Activated CD4-positive, alpha-beta T cell treated with anti-CD3 and anti-CD28 coated beads for 24 hours (primary cell): ENCODE measurements at regions not wholly inside any gene's neighbourhood (a gene's known extent, or its start where the extent isn't known, plus 50 kb on each side); places are given as distances from the start of the nearest gene placed in this dataset.

ENCODE experiments used
- DNase-seq, 2 donors: peaks; one replicate each; pipeline ENCODE4 v3.0.0-alpha.2; 2020; ENCODE audit warnings: low read depth in 2 of 2

DNA sequence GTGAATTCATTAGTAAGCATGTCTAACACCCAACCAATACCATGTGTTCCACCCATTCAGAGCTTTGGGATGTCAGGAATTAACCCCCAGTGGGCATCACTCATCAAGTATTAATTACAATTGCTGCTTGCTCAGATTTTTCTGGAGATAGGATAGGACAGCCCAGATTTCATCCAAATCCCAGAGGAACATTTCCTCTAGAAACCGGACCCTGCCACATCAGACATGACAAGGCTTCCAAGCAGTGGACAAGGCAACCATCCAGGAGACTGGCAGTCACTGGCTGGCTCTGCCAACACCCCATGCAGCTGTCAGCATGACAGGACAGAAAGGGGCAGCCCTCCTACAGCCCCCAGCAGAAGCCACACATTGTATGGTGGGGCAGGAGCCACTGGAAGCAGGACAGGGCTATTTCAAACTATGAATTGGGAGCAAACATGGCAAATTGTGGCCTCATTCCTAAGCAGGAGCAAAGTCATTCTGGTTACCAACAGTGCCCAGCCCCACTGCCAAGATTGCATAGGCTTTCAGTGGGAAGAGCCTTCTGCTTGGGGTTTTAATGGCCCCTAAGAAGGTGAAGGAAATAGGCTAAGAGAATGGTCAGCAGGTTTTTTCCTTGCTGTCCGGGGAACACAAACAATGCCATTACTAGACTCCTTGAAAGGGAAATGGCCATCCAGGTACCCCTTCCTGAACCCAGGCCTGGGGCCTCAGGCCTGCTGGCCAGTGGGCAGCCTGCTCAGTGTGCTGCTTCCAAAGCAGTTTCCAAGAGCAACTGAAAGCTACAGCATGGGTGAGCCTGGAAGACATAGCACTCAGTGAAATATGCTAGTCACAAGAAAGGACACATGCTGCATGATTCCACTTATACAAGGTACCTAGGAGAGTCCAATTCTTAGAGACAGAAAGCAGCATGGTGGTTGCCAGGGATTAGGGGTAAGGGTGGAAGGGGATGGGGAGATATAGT lies 294.7 kb upstream of the SLC30A5 start:
- no peak for DNase-seq

DNA sequence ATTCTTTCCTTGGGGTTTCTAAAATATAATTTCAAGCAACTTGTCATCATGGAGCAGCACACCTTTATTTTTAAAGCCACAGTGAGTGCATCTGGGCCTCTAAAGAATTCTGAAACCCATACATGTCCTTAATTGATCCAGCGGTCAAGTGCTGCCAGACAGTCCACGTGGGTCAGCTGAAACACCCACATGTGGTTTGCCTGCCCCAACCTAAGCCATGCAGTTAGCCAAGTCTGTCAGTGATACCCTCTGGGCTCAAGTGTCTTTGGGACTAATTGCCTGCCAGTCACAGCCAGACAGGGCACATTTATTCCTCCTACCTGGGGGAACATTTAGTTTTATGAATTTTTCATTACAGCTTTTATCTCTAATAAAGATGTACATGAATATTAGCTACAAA lies 291.4 kb upstream of the SLC30A5 start:
- no peak for DNase-seq

DNA sequence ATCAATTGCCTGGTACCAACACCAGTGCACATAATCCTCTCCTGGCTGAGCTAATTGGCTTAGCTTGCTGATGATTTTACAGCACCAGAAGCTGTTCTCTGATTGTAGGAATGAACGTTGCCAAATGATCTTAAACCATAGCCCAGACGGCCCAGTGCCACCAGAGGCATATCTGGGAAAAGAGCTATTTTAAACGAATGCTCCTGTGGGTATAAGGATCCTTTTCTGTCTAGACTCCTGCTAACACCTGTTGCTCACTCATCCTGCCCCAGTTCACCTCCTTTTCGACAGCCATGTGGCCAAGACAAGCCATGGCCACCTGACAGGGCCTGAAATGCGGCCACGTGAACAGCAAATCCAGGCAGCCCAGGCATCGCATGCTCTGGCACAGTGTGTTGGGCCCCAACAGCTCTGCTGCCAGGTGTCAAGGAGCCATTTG lies 289.9 kb upstream of the SLC30A5 start:
- no peak for DNase-seq

DNA sequence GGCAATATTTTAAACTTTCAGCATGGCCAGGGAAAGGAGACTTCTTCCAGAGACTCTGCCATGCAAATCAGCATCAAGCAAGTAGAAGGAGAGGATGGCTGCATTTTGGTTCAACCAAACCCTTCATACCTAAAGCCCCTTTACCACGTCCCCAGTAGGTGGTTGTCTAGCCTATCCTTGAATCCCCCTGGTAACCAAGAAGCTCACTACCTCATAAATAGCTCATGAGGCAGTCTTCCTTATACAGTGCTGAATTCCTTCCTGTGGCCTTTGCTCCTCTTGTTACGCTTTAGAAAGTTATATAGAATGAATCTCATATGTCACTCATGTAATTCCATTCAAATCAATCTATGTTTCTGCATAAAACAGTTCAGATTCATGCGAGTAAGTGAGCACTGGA lies 289.5 kb upstream of the SLC30A5 start:
- no peak for DNase-seq

DNA sequence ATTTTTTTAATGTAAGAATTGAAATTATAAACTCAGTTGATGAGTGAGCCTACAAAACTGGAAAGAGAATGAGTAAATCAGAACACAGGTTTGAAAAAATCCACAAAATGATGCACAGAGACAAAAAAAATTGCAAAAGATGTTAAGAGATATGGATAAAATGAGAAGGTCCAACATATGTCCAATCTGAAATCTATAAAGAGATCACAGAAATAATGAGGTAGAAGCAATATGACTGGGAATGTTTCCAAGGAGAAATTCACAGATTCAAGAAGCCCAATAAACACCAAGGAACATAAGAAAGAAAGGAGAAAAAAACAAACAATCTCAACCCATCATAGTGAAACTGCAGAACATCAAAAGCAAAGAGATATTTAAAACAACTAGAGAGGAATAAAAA lies 288.4 kb upstream of the SLC30A5 start:
- DNase-seq: no peak

DNA sequence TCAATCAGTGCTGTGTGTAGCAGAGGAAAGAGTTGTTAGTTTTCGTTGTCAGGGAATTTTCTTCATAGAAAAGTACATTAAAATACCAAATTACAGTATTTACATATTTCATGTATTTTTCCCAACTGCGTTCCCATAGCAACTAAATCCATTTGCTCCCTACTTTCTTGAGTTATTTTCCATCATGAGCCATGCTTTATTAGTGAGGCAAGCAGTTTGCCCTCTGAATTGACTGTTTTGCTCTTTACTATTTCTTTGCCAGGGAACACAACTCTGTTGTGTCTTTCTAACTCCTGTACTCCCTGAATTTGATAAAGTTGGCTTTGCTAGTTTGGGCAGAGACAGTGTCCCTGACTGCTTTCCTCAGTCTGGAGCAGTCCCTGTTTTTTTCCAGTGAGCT lies 276.2 kb upstream of the SLC30A5 start:
- no peak for DNase-seq

DNA sequence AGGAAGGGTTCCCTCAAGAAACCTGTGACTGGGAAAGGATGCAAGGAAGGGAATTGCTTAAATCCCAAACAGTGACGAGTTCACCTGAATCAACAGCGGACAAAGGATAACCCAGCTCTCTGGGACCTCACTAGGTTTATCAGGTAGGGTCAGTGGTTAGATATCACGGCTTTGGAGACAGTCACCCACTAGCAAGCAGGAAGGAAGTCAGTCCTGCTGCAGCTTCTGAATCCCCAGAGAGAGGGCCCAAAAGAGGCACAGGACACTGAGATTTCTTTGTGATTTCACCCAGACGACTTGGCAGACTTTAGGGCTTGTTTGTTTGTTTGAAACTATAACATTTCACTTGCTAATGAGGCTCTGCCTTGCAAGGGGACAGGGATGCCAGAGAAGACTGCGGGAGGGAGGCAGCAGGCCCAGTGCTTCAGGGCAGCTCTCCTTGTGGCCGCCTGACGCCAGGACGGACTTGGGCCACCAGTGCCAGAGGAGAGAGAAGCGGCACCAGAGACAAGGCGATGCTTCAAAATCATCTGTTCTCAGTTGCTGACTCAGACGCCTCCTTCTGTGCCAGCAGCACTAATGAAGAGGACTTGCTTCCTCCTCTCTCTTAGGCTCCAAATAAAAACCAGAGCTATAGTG lies 275.6 kb upstream of the SLC30A5 start:
- no peak for DNase-seq

DNA sequence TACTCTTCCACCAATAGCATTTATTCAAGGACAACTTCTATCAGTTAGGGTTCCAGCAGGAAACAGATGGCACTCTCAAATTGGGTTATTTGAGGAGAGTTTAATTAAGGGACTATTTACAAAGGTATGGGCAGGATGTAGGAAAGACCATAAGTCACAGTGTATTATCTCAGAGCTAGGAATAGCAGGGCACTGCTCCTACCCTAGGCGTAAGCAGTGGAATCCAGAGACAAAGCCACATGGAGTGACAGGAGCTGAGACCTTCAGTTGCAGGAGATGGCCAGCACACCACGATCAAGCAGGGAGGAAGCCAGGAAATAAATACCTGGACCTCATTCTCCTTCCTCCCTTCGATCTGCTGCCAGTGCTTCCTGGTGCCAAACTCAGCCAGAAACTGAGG lies 274.9 kb upstream of the SLC30A5 start:
- no peak for DNase-seq

DNA sequence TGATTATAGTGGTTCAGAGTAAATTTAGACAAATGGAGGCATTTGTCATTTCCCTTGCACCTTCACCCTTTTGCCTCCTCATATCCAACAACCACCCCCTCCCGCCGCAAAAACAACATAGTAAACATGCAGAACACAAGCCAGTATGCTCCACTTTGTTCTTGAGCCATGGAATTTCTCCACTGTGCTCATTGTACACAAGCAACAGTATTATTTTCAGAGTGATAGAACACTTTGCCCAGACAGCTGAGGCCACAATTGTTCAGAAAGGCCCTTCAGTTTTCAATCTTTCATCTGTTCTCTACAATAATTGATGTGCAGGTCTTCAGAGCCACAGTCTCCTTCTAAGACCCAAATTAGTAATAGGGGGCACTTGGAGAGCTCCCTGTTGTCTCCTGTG lies 272.8 kb upstream of the SLC30A5 start:
- no peak for DNase-seq

DNA sequence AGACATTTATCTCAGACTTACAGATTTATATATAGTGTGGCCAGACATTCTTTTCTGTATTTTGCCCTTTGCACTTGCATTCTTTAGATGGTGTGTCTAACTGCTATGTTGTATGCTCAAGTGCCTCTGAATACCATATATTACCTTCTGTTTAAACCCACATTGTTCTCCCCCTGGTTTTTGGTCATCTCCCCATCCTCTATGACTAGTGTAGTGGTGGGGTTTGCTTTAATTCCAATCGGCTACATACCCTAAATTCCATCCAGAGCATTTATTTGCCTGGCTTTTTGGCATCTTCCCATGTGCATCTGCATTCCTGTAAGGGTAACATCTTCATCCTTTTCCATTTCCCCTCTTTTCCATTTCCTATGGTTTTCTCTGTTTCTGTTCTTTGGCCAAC lies 271.0 kb upstream of the SLC30A5 start:
- DNase-seq: no peak

DNA sequence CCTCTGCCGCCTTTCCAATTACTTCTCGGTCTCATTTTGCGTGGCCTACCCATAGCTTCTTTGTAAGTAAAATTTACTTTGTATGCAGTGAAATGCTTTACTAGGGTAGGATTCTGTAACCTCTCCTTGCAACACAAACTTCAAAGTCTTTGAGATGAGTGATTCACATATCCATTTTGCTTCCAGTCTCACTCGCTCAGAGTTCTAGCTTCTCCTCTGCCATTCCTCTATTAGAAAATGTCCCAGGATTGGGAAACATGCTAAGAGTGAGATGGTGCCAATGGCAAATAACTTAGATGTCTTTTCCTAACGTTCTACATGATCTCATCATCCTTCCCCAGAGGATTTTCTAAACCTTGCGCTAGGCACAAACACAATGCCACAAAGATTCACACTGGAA lies 270.5 kb upstream of the SLC30A5 start:
- DNase-seq: no peak

DNA sequence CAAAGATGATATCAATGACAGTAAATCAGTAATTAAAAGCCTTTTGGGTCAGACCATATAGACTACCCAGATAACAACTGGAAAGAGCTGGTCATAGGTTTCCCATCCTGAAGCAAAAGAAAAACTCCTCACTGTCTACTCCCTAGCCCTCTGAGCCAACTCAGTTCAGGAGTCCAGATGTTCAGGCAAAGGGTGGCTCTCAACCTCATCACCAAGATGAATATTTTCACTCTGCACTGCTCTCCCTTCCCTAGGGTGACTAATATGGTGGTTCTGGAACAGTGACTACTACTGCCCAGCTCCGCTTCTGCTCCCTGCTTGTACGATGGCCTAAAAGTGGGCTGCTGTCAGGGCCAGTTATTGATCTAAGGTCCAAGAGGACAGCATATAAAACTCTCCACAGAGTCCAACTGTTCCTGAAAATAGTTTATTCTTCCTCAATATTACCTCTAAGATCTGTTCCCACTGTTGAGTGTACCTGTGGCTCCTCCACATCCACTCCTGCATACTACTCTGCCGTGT lies 263.4 kb upstream of the SLC30A5 start:
- no peak for DNase-seq

DNA sequence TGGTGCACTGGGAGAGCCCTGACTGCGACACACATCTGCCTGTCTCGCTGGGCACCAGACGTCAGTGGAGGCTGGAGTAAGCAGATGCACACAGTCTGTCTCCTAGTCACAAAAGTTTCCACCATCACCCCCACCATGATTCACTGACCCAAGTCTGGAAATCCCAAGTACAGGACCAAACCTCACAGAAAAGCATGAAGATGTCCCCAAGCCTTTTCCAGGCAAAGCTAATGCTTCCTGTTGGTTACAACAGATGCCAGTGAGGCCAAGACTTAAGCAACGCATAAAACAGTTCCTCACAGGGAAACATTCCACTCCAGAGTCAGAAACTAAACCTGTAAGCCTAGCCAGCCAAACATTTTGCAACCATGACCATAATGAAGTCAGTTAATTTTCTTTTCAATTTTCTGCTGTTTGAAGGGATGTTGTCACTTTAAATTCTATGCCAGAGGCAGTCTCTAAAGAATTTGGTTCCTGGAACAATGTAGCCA lies 259.3 kb upstream of the SLC30A5 start:
- DNase-seq: no peak

DNA sequence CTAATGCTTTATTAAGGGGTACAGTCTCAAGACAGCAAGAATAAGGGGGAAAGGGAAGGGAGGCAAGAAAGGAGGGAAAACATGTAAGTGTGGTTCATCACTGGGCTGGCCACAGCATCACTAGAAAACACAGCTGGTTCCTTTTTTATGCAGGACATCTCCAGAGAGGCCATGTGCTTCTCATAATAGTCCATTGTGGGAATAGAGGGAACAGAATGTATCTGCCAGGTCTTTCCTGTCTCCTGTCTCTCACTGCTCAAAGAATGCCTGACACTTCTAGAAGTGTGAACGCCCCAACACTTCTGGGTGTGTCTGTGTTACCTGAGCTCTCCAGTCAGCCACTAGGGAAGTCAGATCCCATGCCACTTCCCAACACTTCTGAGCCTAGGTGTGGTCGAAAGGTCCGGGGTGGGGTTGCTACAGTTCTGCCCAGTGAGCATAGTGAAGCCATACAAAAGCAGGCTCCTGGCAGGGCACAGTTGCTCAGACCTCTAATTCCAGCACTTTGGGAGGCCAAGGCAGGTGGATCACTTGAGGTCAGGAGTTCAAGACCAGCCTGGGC lies 255.6 kb upstream of the SLC30A5 start:
- no peak for DNase-seq

DNA sequence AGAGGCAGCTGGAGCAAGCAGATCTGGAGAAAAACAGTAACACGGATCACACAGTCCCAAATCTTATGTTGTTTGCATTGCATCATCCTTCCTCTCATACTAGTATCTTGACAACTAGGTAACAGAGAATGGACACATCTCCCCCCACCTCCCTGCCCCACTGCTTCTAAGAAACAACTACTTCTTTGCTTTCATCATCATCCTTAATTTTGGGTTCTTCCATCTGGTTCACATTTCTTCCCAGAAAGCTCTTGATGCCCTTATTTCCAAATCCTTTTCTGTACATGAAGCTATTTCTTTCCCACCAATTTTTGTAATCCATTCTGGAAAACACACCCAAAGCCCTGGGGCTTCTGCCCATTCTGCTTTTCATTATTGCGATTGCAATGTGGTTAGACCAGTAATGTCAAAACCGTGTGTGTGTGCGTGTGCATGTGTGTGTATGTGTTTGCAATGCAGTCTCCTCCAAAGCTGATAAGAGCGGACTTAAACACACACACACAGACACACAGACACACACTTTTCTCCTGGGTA lies 254.7 kb upstream of the SLC30A5 start:
- no peak for DNase-seq

DNA sequence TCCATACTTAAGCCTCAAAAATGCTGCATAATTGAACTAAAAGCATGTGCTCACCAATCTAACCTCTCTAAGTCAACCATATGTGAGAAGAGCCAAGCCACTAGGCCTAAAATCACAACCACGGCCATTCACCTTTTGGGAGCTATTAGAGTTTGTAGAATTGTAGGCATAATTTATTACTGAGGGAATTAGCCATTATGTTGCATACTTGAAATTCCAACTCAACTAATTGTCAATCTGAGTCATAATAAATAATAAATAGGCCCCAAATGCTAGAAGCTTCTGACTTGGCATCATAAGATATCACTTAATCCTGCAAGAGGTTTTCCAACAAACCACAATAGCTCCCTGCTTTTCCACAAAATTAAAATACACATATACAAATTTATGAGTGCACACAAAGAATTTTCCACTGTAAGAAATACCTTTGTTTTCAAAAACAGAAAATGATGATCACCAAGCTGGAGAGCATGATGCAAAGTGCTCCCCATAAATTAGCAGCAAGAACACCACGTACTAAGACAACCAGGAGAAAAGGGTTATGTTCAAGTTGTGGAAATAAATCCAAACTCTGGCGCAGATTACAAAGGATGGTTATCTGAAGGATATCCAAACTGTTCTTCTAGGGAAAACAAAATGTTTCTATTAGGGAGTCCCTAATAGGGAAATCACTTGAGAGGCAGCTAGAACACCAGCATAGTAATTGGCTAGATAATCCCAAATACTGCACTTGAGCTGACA lies 250.0 kb upstream of the SLC30A5 start:
- DNase-seq: no peak

DNA sequence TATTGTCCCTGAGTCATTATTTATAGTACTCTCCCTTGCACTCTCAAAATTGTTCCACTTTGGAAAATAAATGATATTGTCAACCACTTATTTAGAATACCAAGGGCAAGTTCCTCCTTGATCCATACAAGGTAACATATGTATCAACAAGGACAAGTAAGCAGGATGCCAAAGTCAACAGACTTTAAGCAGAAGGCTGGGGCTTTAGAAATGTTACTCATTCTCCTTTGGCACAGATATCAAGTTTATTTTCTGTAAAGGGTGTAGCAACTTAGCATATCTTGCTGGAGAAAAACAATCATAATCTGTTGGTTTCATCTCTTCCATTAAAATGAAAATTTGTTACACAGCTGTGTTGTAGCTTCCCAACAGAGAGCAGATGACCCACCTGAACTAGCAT lies 248.7 kb upstream of the SLC30A5 start:
- DNase-seq: no peak

DNA sequence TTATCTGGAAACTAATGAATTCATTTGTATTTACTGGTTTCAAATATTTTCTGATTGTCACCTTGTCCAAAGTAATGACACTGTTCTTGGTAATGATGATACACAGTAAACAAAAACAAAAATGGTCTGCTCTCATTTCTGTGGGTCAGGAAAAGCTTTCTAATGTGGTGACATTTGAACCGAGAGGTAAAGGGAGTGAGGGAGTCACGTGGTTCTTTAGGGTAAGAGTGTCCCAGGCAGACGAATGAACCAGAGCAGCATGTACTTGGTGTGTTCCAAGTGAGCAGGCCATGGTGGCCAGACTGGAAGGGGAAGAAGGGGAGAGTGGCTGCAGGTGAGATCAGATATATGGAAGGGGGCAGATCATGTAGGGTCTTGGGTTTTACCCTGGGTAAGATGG lies 247.0 kb upstream of the SLC30A5 start:
- no peak for DNase-seq

DNA sequence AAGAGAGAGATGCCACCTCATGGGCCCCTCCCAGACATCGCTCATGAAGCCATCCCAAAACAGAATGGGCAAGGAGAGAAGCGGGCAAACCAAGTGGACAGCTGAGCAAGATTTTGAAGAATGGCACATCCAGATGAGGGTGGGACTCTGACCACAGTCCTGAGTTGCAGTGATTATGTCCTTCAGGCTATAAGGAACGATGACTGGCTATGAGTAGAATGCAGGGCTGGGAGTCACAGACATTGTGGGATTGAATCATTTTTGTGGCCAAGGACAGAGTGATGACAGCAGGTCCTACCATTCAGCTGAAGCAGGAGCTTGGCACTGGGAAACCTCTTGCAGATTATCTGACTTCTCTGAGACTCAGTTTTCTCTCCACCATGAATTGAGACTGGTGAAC lies 245.7 kb upstream of the SLC30A5 start:
- DNase-seq: no peak

DNA sequence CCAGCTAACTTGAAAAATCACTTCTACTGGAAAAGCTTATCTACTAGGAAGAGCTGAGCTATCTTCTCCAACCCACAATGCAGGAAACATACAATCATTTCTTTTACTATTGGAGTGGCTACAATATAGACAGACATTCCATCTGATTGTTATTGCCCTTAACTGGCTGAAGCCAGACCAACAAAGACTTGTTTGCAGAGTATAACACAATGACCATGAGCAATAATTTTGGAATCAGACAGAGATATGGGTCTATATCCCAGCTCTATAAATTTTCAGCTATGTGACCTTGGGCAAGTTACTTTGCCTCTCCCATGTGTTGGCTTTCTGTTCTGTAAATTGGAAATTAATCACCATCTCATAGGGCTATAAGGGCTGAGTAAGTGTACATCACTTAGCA lies 244.7 kb upstream of the SLC30A5 start:
- DNase-seq: no peak

DNA sequence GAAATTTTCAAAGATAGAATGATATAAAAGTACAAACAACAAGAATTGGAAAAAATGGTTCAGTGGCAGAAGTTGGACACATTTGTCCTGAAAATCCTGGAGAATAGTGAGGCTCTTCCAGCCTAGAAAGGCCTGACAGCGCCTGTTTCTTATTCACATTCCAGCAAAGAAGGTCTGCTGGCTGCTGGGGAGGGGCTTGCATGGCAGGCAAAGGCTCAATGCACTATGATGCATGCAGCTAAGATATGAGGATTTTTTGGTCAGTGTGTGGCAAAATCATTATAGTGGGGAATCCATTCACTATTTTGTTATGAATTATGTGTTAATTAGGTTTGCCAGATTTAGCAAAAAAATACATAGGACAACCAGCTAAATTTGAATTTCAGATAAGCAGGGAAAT lies 243.9 kb upstream of the SLC30A5 start:
- no peak for DNase-seq

DNA sequence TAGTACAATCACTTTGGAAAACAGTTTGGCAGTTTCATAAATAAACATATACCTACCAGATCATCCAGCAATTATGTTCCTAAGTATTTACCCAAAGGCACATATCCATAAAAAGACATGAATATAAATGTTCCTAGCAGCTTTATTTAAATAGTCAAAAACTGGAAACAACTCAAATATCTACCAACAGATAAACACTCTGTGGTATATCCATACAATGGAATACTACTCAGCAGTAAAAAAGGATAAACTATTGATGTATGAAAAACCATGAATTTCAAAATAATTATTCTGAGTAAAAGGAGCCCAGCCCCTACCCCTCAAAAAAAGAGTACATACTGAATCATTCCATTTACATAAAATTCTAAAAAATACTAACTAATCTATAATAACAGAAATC lies 232.7 kb upstream of the SLC30A5 start:
- DNase-seq: no peak
